ENCODE measurements at regions not wholly inside any gene's neighbourhood (a gene's known extent, or its start where the extent isn't known, plus 50 kb on each side); places are given as distances from the start of the nearest gene placed in this dataset.

DNA sequence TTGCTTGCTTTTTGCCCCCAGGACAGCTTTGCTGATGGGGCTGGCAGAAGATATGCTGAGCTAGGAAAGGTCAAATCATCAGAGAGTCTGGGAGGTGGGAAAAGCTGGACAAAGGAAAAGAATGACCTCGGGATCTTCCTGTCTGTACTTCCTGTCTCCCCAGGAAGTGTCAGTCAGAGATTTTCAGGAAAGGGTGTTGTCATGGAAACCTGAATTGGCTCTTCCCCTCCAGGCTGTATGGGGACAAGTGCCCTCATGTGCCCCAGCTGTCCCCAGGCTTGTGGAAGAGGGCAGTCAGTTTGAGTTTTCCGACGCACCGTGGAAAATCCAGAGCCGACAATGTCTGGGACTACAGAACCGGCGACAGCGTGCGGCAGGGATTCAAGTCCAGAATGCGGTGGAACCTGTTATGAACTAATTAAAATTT is 122.7 kb upstream of the ZFHX3 start:
- H3K9me3 ChIP-seq (ENCODE audit: control insufficient read depth, low read depth, low read length), result no peaks in the 10 kb centered on the region
- H3K4me1 ChIP-seq (ENCODE audit: control insufficient read depth, extremely low read depth, insufficient read depth, low read length), result peaks cover 3% of the 10 kb centered on the region
- FAIRE-seq, result no peak
- TF ChIP-seq EZH2 (IDR thresholded peaks at IDR 0.05; ENCODE audit: low read length), result no peak
- TF ChIP-seq, protein P1, sequence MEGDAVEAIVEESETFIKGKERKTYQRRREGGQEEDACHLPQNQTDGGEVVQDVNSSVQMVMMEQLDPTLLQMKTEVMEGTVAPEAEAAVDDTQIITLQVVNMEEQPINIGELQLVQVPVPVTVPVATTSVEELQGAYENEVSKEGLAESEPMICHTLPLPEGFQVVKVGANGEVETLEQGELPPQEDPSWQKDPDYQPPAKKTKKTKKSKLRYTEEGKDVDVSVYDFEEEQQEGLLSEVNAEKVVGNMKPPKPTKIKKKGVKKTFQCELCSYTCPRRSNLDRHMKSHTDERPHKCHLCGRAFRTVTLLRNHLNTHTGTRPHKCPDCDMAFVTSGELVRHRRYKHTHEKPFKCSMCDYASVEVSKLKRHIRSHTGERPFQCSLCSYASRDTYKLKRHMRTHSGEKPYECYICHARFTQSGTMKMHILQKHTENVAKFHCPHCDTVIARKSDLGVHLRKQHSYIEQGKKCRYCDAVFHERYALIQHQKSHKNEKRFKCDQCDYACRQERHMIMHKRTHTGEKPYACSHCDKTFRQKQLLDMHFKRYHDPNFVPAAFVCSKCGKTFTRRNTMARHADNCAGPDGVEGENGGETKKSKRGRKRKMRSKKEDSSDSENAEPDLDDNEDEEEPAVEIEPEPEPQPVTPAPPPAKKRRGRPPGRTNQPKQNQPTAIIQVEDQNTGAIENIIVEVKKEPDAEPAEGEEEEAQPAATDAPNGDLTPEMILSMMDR (optimal IDR thresholded peaks at IDR 0.05 in 1 of 3, IDR thresholded peaks at IDR 0.05 in 1 of 3, conservative IDR thresholded peaks at IDR 0.05 in 1 of 3; ENCODE audit: extremely low read depth in 1 of 3, insufficient read depth in 2 of 3, low read length in 3 of 3), result no peak
- H3K79me2 ChIP-seq (ENCODE audit: control insufficient read depth, insufficient read depth, low read length), result no peaks in the 10 kb centered on the region
- peak overlapping the region; percentile 67 for H2AFZ ChIP-seq (ENCODE audit: control insufficient read depth, low read length)
- H3K4me3 ChIP-seq (ENCODE audit: control insufficient read depth in 2 of 3, extremely low read depth in 1 of 3, insufficient read depth in 2 of 3, low read depth in 1 of 3, low read length in 3 of 3), result peak overlapping the region in 1 of 3 experiments; percentile 32
- H3K36me3 ChIP-seq (ENCODE audit: control insufficient read depth in 2 of 2, extremely low read depth in 1 of 2, insufficient read depth in 2 of 2, low read length in 2 of 2), result no peaks in the 10 kb centered on the region
- no peak overlapping the region for H3K9ac ChIP-seq (ENCODE audit: control insufficient read depth, extremely low read depth, insufficient read depth, low read length)
- peaks cover 3% of the 10 kb centered on the region for H3K27me3 ChIP-seq (ENCODE audit: control insufficient read depth, extremely low read depth, insufficient read depth, low read length)
- H4K20me1 ChIP-seq (ENCODE audit: control insufficient read depth, extremely low read depth, insufficient read depth, low read length), result no peaks in the 10 kb centered on the region
- dilution Hi-C loops (cut with MboI; ENCODE audit: extremely low pct_ligation_motif_present, low sequenced_read_pairs), result no loop called here
- DNase-seq (ENCODE audit: low read depth, low spot score), result no peak
- peak overlapping the region; percentile 60 for H3K4me2 ChIP-seq (ENCODE audit: control insufficient read depth, extremely low read depth, insufficient read depth, low read depth, low read length)
- no peaks in the 10 kb centered on the region for H3K9me1 ChIP-seq (ENCODE audit: control insufficient read depth, extremely low read depth, insufficient read depth, low read length)
- H3K27ac ChIP-seq (ENCODE audit: control insufficient read depth, insufficient read depth, low read length), result no peak overlapping the region

DNA sequence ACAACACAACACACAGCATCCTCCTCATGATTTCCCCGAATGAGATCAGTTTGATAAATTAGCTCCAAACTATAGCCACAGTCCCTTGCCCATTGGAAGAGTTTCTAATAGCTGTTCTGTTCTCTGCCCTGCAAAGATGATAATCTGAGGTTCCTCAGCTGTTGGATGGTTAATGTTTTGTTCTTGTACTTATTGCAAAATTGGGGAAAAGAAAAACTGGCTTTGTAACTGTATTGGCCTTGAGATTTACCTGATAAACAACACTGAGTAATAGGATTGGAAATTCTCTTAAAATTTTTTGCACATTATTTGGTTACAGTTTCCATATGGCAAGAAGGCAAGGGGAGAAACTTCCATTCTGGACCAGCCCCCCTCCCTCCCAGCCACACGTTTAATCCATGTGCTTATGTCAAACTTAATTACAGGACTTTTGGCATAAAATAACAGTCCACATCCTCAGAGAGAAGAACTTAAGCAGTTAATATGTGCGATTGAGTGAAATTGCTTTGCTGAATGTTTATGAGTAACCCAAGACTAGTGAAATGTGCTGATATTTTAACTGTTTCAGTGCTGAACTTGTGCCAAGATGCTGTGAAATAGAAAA is 119.1 kb upstream of the ZFHX3 start:
- H4K20me1 ChIP-seq (ENCODE audit: control insufficient read depth, extremely low read depth, insufficient read depth, low read length), result no peaks in the 10 kb centered on the region
- FAIRE-seq, result no peak
- no peaks in the 10 kb centered on the region for H3K9me1 ChIP-seq (ENCODE audit: control insufficient read depth, extremely low read depth, insufficient read depth, low read length)
- H3K27ac ChIP-seq (ENCODE audit: control insufficient read depth, insufficient read depth, low read length), result no peak overlapping the region
- H3K9ac ChIP-seq (ENCODE audit: control insufficient read depth, extremely low read depth, insufficient read depth, low read length), result no peak overlapping the region
- dilution Hi-C loops (cut with MboI; ENCODE audit: extremely low pct_ligation_motif_present, low sequenced_read_pairs), result no loop called here
- H3K9me3 ChIP-seq (ENCODE audit: control insufficient read depth, low read depth, low read length), result no peaks in the 10 kb centered on the region
- no peaks in the 10 kb centered on the region for H3K27me3 ChIP-seq (ENCODE audit: control insufficient read depth, extremely low read depth, insufficient read depth, low read length)
- peaks cover 3% of the 10 kb centered on the region for H3K4me1 ChIP-seq (ENCODE audit: control insufficient read depth, extremely low read depth, insufficient read depth, low read length)
- no peak overlapping the region for H2AFZ ChIP-seq (ENCODE audit: control insufficient read depth, low read length)
- H3K4me3 ChIP-seq (ENCODE audit: control insufficient read depth in 2 of 3, extremely low read depth in 1 of 3, insufficient read depth in 2 of 3, low read depth in 1 of 3, low read length in 3 of 3), result no peak overlapping the region
- no peak overlapping the region for H3K4me2 ChIP-seq (ENCODE audit: control insufficient read depth, extremely low read depth, insufficient read depth, low read depth, low read length)
- no peak for DNase-seq (ENCODE audit: low read depth, low spot score)
- no peaks in the 10 kb centered on the region for H3K36me3 ChIP-seq (ENCODE audit: control insufficient read depth in 2 of 2, extremely low read depth in 1 of 2, insufficient read depth in 2 of 2, low read length in 2 of 2)
- no peaks in the 10 kb centered on the region for H3K79me2 ChIP-seq (ENCODE audit: control insufficient read depth, insufficient read depth, low read length)
- TF ChIP-seq, protein P1 (optimal IDR thresholded peaks at IDR 0.05 in 1 of 3, IDR thresholded peaks at IDR 0.05 in 1 of 3, conservative IDR thresholded peaks at IDR 0.05 in 1 of 3; ENCODE audit: extremely low read depth in 1 of 3, insufficient read depth in 2 of 3, low read length in 3 of 3), result no peak
- no peak for TF ChIP-seq EZH2 (IDR thresholded peaks at IDR 0.05; ENCODE audit: low read length)

Data from keratinocyte (primary cell).